ENCODE measurements at regions not wholly inside any gene's neighbourhood (a gene's known extent, or its start where the extent isn't known, plus 50 kb on each side); places are given as distances from the start of the nearest gene placed in this dataset.

DNA sequence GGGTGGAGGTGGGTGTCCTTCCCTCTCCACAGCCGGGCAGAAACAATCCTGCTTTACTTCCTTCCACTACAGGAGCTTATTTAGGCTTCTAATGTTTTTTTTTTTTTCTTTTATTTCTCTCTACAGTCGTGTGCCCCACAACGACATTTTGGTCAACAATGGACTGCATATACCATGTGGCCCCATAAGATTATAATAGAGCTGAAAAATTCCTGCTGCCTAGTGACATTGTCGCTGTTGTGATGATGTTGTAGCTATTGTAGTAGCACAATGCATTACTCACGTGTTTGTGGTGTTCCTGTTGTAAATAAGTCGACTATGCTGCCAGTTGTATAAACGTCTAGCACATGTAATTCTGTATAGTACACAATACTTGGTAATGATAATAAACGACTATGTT is 153.7 kb downstream of the IL20RB start:
- no peak for TF ChIP-seq POLR2A (IDR thresholded peaks at IDR 0.05)
- TF ChIP-seq, protein P1, sequence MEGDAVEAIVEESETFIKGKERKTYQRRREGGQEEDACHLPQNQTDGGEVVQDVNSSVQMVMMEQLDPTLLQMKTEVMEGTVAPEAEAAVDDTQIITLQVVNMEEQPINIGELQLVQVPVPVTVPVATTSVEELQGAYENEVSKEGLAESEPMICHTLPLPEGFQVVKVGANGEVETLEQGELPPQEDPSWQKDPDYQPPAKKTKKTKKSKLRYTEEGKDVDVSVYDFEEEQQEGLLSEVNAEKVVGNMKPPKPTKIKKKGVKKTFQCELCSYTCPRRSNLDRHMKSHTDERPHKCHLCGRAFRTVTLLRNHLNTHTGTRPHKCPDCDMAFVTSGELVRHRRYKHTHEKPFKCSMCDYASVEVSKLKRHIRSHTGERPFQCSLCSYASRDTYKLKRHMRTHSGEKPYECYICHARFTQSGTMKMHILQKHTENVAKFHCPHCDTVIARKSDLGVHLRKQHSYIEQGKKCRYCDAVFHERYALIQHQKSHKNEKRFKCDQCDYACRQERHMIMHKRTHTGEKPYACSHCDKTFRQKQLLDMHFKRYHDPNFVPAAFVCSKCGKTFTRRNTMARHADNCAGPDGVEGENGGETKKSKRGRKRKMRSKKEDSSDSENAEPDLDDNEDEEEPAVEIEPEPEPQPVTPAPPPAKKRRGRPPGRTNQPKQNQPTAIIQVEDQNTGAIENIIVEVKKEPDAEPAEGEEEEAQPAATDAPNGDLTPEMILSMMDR (IDR thresholded peaks at IDR 0.05) = no peak
